ENCODE measurements at regions not wholly inside any gene's neighbourhood (a gene's known extent, or its start where the extent isn't known, plus 50 kb on each side); places are given as distances from the start of the nearest gene placed in this dataset.
"Not testable (repeated sequence)": the region's sequence is repeated elsewhere in the genome, so short reads cannot be mapped to it uniquely, and the experiment has no call there.

DNA sequence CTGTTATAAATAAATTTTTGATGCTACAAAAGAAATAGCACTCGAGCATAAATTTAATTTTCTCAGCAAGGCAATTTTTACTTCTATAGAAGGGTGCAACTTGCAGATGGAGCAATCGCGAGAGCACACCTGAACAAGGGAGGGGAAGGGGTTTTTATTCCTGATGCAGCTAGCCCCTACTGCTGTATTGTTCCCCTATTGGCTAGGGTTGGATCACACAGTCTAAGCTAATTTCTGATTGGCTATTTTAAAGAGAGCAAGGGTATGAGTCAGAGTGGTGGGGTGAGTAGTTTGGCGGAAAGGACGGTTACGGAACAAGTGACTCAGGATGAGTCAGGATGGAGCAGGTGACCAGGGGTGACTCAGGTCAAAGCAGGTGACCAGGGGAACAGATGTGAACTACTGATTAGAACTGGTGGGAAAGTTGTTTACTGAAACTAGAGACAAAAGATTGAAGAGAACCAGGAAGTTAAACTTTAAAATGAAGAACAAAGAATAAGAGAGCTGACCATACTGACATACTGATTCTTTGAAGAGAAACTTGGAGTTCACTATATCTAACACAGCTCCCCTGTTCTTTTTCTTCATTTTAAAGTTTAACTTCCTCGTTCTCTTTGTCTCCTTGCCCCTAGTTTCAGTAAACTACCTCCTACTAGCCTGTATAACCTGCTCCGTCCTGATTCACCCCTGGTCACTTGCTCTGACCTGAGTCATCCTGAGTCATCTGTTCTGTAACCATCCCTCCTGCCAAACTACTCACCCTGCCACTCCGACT lies 101.9 kb upstream of the SHB start:
- TF ChIP-seq, protein P1, sequence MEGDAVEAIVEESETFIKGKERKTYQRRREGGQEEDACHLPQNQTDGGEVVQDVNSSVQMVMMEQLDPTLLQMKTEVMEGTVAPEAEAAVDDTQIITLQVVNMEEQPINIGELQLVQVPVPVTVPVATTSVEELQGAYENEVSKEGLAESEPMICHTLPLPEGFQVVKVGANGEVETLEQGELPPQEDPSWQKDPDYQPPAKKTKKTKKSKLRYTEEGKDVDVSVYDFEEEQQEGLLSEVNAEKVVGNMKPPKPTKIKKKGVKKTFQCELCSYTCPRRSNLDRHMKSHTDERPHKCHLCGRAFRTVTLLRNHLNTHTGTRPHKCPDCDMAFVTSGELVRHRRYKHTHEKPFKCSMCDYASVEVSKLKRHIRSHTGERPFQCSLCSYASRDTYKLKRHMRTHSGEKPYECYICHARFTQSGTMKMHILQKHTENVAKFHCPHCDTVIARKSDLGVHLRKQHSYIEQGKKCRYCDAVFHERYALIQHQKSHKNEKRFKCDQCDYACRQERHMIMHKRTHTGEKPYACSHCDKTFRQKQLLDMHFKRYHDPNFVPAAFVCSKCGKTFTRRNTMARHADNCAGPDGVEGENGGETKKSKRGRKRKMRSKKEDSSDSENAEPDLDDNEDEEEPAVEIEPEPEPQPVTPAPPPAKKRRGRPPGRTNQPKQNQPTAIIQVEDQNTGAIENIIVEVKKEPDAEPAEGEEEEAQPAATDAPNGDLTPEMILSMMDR (IDR thresholded peaks at IDR 0.05) = not testable (repeated sequence)
- TF ChIP-seq, protein P2, sequence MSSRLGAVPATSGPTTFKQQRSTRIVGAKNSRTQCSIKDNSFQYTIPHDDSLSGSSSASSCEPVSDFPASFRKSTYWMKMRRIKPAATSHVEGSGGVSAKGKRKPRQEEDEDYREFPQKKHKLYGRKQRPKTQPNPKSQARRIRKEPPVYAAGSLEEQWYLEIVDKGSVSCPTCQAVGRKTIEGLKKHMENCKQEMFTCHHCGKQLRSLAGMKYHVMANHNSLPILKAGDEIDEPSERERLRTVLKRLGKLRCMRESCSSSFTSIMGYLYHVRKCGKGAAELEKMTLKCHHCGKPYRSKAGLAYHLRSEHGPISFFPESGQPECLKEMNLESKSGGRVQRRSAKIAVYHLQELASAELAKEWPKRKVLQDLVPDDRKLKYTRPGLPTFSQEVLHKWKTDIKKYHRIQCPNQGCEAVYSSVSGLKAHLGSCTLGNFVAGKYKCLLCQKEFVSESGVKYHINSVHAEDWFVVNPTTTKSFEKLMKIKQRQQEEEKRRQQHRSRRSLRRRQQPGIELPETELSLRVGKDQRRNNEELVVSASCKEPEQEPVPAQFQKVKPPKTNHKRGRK (CRISPR knock-in tag; IDR thresholded peaks at IDR 0.05; ENCODE audit: borderline replicate concordance) = not testable (repeated sequence)
- TF ChIP-seq MAX (CRISPR knock-in tag; IDR thresholded peaks at IDR 0.05); IRF2 (CRISPR knock-in tag; IDR thresholded peaks at IDR 0.05; ENCODE audit: borderline replicate concordance, low read depth); E2F4 (CRISPR knock-in tag; IDR thresholded peaks at IDR 0.05; ENCODE audit: borderline replicate concordance, low read depth); ZNF423 (CRISPR knock-in tag; IDR thresholded peaks at IDR 0.05); ZNF232 (CRISPR knock-in tag; IDR thresholded peaks at IDR 0.05); SP1 (CRISPR knock-in tag; conservative IDR thresholded peaks at IDR 0.05); ZNF263 (CRISPR knock-in tag; IDR thresholded peaks at IDR 0.05; ENCODE audit: low read depth): not testable (repeated sequence)
- TF ChIP-seq, protein P3, sequence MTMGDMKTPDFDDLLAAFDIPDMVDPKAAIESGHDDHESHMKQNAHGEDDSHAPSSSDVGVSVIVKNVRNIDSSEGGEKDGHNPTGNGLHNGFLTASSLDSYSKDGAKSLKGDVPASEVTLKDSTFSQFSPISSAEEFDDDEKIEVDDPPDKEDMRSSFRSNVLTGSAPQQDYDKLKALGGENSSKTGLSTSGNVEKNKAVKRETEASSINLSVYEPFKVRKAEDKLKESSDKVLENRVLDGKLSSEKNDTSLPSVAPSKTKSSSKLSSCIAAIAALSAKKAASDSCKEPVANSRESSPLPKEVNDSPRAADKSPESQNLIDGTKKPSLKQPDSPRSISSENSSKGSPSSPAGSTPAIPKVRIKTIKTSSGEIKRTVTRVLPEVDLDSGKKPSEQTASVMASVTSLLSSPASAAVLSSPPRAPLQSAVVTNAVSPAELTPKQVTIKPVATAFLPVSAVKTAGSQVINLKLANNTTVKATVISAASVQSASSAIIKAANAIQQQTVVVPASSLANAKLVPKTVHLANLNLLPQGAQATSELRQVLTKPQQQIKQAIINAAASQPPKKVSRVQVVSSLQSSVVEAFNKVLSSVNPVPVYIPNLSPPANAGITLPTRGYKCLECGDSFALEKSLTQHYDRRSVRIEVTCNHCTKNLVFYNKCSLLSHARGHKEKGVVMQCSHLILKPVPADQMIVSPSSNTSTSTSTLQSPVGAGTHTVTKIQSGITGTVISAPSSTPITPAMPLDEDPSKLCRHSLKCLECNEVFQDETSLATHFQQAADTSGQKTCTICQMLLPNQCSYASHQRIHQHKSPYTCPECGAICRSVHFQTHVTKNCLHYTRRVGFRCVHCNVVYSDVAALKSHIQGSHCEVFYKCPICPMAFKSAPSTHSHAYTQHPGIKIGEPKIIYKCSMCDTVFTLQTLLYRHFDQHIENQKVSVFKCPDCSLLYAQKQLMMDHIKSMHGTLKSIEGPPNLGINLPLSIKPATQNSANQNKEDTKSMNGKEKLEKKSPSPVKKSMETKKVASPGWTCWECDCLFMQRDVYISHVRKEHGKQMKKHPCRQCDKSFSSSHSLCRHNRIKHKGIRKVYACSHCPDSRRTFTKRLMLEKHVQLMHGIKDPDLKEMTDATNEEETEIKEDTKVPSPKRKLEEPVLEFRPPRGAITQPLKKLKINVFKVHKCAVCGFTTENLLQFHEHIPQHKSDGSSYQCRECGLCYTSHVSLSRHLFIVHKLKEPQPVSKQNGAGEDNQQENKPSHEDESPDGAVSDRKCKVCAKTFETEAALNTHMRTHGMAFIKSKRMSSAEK (CRISPR knock-in tag; IDR thresholded peaks at IDR 0.05; ENCODE audit: borderline replicate concordance) = not testable (repeated sequence)
- TF ChIP-seq, protein P4, sequence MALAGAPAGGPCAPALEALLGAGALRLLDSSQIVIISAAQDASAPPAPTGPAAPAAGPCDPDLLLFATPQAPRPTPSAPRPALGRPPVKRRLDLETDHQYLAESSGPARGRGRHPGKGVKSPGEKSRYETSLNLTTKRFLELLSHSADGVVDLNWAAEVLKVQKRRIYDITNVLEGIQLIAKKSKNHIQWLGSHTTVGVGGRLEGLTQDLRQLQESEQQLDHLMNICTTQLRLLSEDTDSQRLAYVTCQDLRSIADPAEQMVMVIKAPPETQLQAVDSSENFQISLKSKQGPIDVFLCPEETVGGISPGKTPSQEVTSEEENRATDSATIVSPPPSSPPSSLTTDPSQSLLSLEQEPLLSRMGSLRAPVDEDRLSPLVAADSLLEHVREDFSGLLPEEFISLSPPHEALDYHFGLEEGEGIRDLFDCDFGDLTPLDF (CRISPR knock-in tag; IDR thresholded peaks at IDR 0.05) = not testable (repeated sequence)
- TF ChIP-seq, protein P5, sequence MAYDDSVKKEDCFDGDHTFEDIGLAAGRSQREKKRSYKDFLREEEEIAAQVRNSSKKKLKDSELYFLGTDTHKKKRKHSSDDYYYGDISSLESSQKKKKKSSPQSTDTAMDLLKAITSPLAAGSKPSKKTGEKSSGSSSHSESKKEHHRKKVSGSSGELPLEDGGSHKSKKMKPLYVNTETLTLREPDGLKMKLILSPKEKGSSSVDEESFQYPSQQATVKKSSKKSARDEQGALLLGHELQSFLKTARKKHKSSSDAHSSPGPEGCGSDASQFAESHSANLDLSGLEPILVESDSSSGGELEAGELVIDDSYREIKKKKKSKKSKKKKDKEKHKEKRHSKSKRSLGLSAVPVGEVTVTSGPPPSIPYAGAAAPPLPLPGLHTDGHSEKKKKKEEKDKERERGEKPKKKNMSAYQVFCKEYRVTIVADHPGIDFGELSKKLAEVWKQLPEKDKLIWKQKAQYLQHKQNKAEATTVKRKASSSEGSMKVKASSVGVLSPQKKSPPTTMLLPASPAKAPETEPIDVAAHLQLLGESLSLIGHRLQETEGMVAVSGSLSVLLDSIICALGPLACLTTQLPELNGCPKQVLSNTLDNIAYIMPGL (CRISPR knock-in tag; IDR thresholded peaks at IDR 0.05) = not testable (repeated sequence)
- TF ChIP-seq, protein P6, sequence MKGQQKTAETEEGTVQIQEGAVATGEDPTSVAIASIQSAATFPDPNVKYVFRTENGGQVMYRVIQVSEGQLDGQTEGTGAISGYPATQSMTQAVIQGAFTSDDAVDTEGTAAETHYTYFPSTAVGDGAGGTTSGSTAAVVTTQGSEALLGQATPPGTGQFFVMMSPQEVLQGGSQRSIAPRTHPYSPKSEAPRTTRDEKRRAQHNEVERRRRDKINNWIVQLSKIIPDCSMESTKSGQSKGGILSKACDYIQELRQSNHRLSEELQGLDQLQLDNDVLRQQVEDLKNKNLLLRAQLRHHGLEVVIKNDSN (CRISPR knock-in tag; IDR thresholded peaks at IDR 0.05) = not testable (repeated sequence)

Data from WTC11 (cell line).